Left lung (tissue), 4 donors: ENCODE measurements at regions not wholly inside any gene's neighbourhood (a gene's known extent, or its start where the extent isn't known, plus 50 kb on each side); places are given as distances from the start of the nearest gene placed in this dataset.
"Not testable (repeated sequence)": the region's sequence is repeated elsewhere in the genome, so short reads cannot be mapped to it uniquely, and the experiment has no call there.

ENCODE experiments used
- ATAC-seq: fragments of 200-7000 bp; cut with Tn5 transposase; one replicate; pipeline ENCODE4 v1.9.1; 2020; ENCODE audit warnings: moderate library complexity
- DNase-seq, 4 donors: peaks; one replicate each; pipeline ENCODE4 v3.0.0-alpha.2; 2013 to 2020
- H3K27ac ChIP-seq, 2 donors: fragments of 200-600 bp; sonication (generic) in 1 of 2; one replicate each; pipeline versions ENCODE4 v1.5.0 to v1.8.0; 2020 to 2021
- H3K27me3 ChIP-seq, 2 donors: fragments of 200-600 bp; sonication (generic) in 1 of 2; one replicate each; pipeline versions ENCODE4 v1.5.0 to v1.8.0; 2020 to 2021
- H3K36me3 ChIP-seq, 2 donors: fragments of 200-600 bp; sonication (generic) in 1 of 2; one replicate each; pipeline versions ENCODE4 v1.5.0 to v1.8.0; 2020 to 2021
- H3K4me1 ChIP-seq, 2 donors: fragments of 200-600 bp; one replicate each; pipeline ENCODE4 v1.8.0; 2021
- H3K4me3 ChIP-seq, 2 donors: fragments of 200-600 bp; sonication (generic) in 1 of 2; one replicate each; pipeline versions ENCODE4 v1.5.0 to v1.8.0; 2020 to 2021; ENCODE audit warnings: mild to moderate bottlenecking in 1 of 2
- H3K9me3 ChIP-seq, 2 donors: fragments of 200-600 bp; sonication (generic) in 1 of 2; one replicate each; pipeline versions ENCODE4 v1.5.0 to v1.8.0; 2020 to 2021
- intact Hi-C, 2 donors: fragments of 100-400 bp; cut with DNase I; formaldehyde crosslinking; loops; one replicate each; pipeline versions ENCODE4 v1.11.2 to v1.14.2; 2022
- TF ChIP-seq, protein P1 (sequence below), 2 donors: fragments of 200-600 bp; sonication (generic) in 1 of 2; IDR thresholded peaks; one replicate each; pipeline versions ENCODE4 v1.5.0 to v1.8.0; 2021; ENCODE audit warnings: antibody characterized with exemption in 2 of 2
- donor health status: DM: no; HTN: yes; CAD: no.
- donor health status: DM: no; HTN: no; CAD: no.

- intact Hi-C loops: no loop called here
- no peak for ATAC-seq
- Histone ChIP-seq H3K27ac (peak overlapping the region; percentile 42 to 74), H3K9me3 (no peaks in the 10 kb centered on the region), H3K4me1 (peaks cover 0 to 14% of the 10 kb centered on the region in 2 donors), H3K4me3 (no peak overlapping the region), H3K36me3 (no peaks in the 10 kb centered on the region), H3K27me3 (no peaks in the 10 kb centered on the region)
- DNase-seq: no peak
- TF ChIP-seq, protein P1, sequence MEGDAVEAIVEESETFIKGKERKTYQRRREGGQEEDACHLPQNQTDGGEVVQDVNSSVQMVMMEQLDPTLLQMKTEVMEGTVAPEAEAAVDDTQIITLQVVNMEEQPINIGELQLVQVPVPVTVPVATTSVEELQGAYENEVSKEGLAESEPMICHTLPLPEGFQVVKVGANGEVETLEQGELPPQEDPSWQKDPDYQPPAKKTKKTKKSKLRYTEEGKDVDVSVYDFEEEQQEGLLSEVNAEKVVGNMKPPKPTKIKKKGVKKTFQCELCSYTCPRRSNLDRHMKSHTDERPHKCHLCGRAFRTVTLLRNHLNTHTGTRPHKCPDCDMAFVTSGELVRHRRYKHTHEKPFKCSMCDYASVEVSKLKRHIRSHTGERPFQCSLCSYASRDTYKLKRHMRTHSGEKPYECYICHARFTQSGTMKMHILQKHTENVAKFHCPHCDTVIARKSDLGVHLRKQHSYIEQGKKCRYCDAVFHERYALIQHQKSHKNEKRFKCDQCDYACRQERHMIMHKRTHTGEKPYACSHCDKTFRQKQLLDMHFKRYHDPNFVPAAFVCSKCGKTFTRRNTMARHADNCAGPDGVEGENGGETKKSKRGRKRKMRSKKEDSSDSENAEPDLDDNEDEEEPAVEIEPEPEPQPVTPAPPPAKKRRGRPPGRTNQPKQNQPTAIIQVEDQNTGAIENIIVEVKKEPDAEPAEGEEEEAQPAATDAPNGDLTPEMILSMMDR (IDR thresholded peaks at IDR 0.05): no peak
These were observed 71.1 kb upstream of the RAP1B start for GRCh38 chr12:68539615-68539952.

GRCh38 chr12:68540768-68541167 is 69.9 kb upstream of the RAP1B start:
- H3K27me3 ChIP-seq, ATAC-seq, DNase-seq, H3K9me3 ChIP-seq, H3K36me3 ChIP-seq, intact Hi-C loops, H3K4me3 ChIP-seq, H3K27ac ChIP-seq: not testable (repeated sequence)
- H3K4me1 ChIP-seq: peaks cover 0 to 14% of the 10 kb centered on the region in 2 donors

GRCh38 chr12:68547318-68547717 is 63.4 kb upstream of the RAP1B start:
- ATAC-seq, H3K4me1 ChIP-seq, H3K4me3 ChIP-seq, intact Hi-C loops, H3K27me3 ChIP-seq, DNase-seq, H3K27ac ChIP-seq, H3K36me3 ChIP-seq: not testable (repeated sequence)
- H3K9me3 ChIP-seq: peaks cover 0 to 23% of the 10 kb centered on the region in 2 donors

DNA sequence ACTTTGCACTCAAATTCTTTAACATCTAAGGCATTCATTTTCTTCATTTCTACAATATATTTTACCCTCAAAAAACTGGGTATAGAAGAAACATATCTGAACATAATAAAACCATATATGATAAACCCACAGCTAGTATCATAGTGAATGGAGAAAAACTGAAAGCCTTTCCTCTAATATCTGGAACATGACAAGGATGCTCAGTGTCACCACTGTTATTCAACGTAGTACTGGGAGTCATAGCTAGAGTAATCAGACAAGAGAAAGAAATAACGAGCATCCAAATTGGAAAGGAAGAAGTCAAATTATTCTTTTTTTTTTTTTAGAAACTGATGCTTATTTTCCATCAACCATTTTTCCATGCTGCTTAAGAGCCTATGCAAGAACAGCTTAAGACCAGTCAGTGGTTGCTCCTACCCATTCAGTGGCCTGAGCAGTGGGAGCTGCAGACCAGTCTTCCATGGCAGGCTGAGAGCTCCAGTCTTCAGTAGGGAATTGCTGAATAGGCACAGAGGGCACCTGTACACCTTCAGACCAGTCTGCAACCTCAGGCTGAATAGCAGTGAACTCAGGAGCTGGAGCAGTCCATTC is 58.0 kb upstream of the RAP1B start:
- H3K4me1 ChIP-seq, H3K36me3 ChIP-seq, ATAC-seq, H3K27ac ChIP-seq, H3K4me3 ChIP-seq, intact Hi-C loops, H3K9me3 ChIP-seq, DNase-seq, H3K27me3 ChIP-seq: not testable (repeated sequence)

DNA sequence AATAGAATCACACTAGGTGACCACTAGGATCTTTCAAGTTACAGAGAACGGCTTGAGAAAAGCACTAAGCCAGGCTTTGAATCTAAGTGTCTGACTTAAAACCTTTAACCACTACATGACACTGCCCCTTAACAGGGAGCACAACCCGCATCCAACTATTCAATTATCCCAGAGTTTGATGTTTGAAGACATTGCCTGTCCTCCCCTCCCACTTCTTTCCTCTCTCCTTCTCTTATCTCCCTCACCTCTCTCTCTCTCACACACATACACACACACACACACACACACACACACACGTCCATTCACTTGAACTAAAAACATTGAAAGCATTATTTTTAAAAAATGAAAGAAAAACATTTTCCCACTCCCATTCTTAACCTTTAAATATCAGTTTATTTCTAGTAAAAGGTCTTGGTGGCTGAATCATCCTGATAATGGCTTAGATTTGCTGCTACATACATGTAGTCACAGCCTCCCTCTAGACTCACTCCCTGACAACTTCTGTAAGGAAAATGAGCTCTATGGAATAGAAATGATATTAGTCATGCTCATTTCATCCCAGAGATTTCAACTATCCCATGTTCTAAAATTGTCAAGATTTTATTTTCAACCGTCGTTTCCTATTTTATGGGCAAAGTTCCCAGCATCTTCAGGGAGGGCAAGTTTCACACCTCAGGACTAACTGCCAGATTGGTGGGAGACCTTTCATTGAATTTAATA is 53.5 kb upstream of the RAP1B start:
- Histone ChIP-seq H3K4me1 (peaks cover 8 to 12% of the 10 kb centered on the region in 2 donors), H3K36me3 (no peaks in the 10 kb centered on the region), H3K4me3 (no peak overlapping the region), H3K27ac (no peak overlapping the region), H3K9me3 (no peaks in the 10 kb centered on the region), H3K27me3 (no peaks in the 10 kb centered on the region)
- ATAC-seq (peak; percentile 30), DNase-seq (no peak)
- TF ChIP-seq, protein P1 (IDR thresholded peaks at IDR 0.05): no peak
- intact Hi-C loops: no loop called here

GRCh38 chr12:68559246-68559645 is 51.5 kb upstream of the RAP1B start:
- no peak overlapping the region for H3K27ac ChIP-seq
- no peaks in the 10 kb centered on the region for H3K36me3 ChIP-seq
- TF ChIP-seq, protein P1 (IDR thresholded peaks at IDR 0.05): no peak
- H3K4me3 ChIP-seq: no peak overlapping the region
- H3K27me3 ChIP-seq: no peaks in the 10 kb centered on the region
- H3K9me3 ChIP-seq: no peaks in the 10 kb centered on the region
- no peak for ATAC-seq
- H3K4me1 ChIP-seq: peaks cover 8 to 12% of the 10 kb centered on the region in 2 donors
- DNase-seq: no peak
- intact Hi-C loops: no loop called here
